DND-41 (cell line): ENCODE measurements at regions not wholly inside any gene's neighbourhood (a gene's known extent, or its start where the extent isn't known, plus 50 kb on each side); places are given as distances from the start of the nearest gene placed in this dataset.
A peak's percentile ranks its signal among the peaks of the same experiment; 100 is the strongest.

Experiments used
- ATAC-seq: fragments of 200-7000 bp; cut with Tn5 transposase; 3 replicates; pipeline ENCODE4 v1.9.1; 2021; ENCODE audit warnings: low read depth; ENCODE audit not compliant: insufficient read depth
- DNase-seq: peaks from one replicate; pipeline ENCODE4 v3.0.0-alpha.2; 2020
- H2AFZ ChIP-seq: 2 replicates; pipeline ENCODE4 v1.6.0; 2012; ENCODE audit warnings: low read depth, low read length
- H3K27ac ChIP-seq: 2 replicates; pipeline ENCODE4 v1.5.1; 2012; ENCODE audit warnings: low read length, inconsistent platforms
- H3K27me3 ChIP-seq: fragments of 200-600 bp; sonication (generic); 2 replicates; pipeline ENCODE4 v1.6.0; 2012; ENCODE audit warnings: low read length, mild to moderate bottlenecking, inconsistent platforms; ENCODE audit not compliant: insufficient read depth, poor library complexity
- H3K36me3 ChIP-seq: 2 replicates; pipeline ENCODE4 v1.5.1; 2012; ENCODE audit warnings: low read length, inconsistent platforms; ENCODE audit not compliant: insufficient read depth
- H3K4me1 ChIP-seq: 2 replicates; pipeline ENCODE4 v1.5.1; 2012; ENCODE audit warnings: mild to moderate bottlenecking, low read length; ENCODE audit not compliant: insufficient read depth
- H3K4me2 ChIP-seq: 2 replicates; pipeline ENCODE4 v1.6.0; 2012; ENCODE audit warnings: mild to moderate bottlenecking, moderate library complexity, low read length, inconsistent platforms; ENCODE audit not compliant: insufficient read depth
- H3K4me3 ChIP-seq, 2 experiments: fragments of 200-600 bp in 1 of 2; shearing (Covaris generic) in 1 of 2; 2 replicates each; pipeline ENCODE4 v1.5.1; 2012 to 2016; ENCODE audit warnings: inconsistent platforms in 2 of 2, low read length in 2 of 2, mild to moderate bottlenecking in 2 of 2, low read depth in 1 of 2, moderate library complexity in 1 of 2
- H3K79me2 ChIP-seq: 2 replicates; pipeline ENCODE4 v1.6.0; 2012; ENCODE audit warnings: low read length, inconsistent platforms; ENCODE audit not compliant: insufficient read depth
- H3K9ac ChIP-seq: 2 replicates; pipeline ENCODE4 v1.6.0; 2012; ENCODE audit warnings: low read depth, mild to moderate bottlenecking, inconsistent platforms, low read length, moderate library complexity
- H3K9me3 ChIP-seq: 2 replicates; pipeline ENCODE4 v1.5.1; 2012; ENCODE audit warnings: low read length, moderate library complexity, mild to moderate bottlenecking, inconsistent platforms; ENCODE audit not compliant: insufficient read depth, severe bottlenecking
- H4K20me1 ChIP-seq: 2 replicates; pipeline ENCODE4 v1.6.0; 2012; ENCODE audit warnings: low read length; ENCODE audit not compliant: insufficient read depth
- CTCF ChIP-seq: IDR thresholded peaks from 2 replicates; pipeline ENCODE4 v1.5.1; 2012; ENCODE audit warnings: borderline replicate concordance, low read length, moderate library complexity, mild to moderate bottlenecking; ENCODE audit not compliant: poor library complexity, severe bottlenecking; ENCODE audit errors: extremely low read depth
- EZH2 ChIP-seq: IDR thresholded peaks from 3 replicates; pipeline ENCODE4 v1.6.1; 2012; ENCODE audit warnings: borderline replicate concordance, low read depth, mild to moderate bottlenecking, moderate library complexity, low read length, inconsistent platforms; ENCODE audit not compliant: severe bottlenecking

- no peaks in the 10 kb centered on the region for H4K20me1 ChIP-seq
- H3K27ac ChIP-seq = no peak overlapping the region
- no peak overlapping the region for H3K4me2 ChIP-seq
- no peak overlapping the region for H3K4me3 ChIP-seq
- DNase-seq = no peak
- no peak for ATAC-seq
- H3K36me3 ChIP-seq = no peaks in the 10 kb centered on the region
- no peak overlapping the region for H3K9ac ChIP-seq
- TF ChIP-seq EZH2 (no peak), CTCF (no peak)
- no peak overlapping the region for H2AFZ ChIP-seq
- no peaks in the 10 kb centered on the region for H3K27me3 ChIP-seq
- no peaks in the 10 kb centered on the region for H3K4me1 ChIP-seq
- H3K79me2 ChIP-seq = no peaks in the 10 kb centered on the region
- no peaks in the 10 kb centered on the region for H3K9me3 ChIP-seq
These were observed 255.3 kb upstream of the GRIN3A start for GRCh38 chr9:101993771-101994170.

DNA sequence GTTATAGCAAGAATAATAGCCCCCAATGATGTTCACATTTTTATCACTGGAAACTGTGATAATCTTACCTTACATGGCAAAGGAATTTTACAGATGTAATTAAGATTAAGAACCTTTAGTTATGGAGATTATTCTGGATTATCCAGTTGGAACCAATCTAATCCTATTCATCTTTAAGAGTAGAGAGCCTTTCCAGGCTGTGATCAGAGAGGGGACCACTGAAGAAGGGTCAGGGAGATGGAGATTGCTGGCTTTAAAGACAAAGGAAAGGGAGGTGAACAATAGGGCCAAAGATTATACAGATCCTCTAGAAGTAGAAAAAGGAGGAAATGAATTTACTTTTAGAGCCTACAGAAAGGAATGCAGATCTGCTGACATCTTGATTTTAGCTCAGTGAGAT, 253.5 kb upstream of the GRIN3A start:
- no peaks in the 10 kb centered on the region for H3K9me3 ChIP-seq
- no peak for TF ChIP-seq EZH2
- H3K4me2 ChIP-seq = no peak overlapping the region
- no peaks in the 10 kb centered on the region for H3K4me1 ChIP-seq
- no peaks in the 10 kb centered on the region for H3K27me3 ChIP-seq
- no peak overlapping the region for H3K4me3 ChIP-seq
- ATAC-seq (no peak), DNase-seq (no peak)
- no peak overlapping the region for H3K27ac ChIP-seq
- H3K9ac ChIP-seq = no peak overlapping the region
- H3K36me3 ChIP-seq = no peaks in the 10 kb centered on the region
- no peak overlapping the region for H2AFZ ChIP-seq
- H3K79me2 ChIP-seq = no peaks in the 10 kb centered on the region
- H4K20me1 ChIP-seq = no peaks in the 10 kb centered on the region

- no peaks in the 10 kb centered on the region for H3K36me3 ChIP-seq
- H3K79me2 ChIP-seq = no peaks in the 10 kb centered on the region
- H3K4me3 ChIP-seq = no peak overlapping the region
- DNase-seq (no peak), ATAC-seq (no peak; the same call in 2 of the 3 replicates)
- no peaks in the 10 kb centered on the region for H3K27me3 ChIP-seq
- no peak overlapping the region for H3K9ac ChIP-seq
- no peak overlapping the region for H3K27ac ChIP-seq
- H3K9me3 ChIP-seq = no peaks in the 10 kb centered on the region
- no peak overlapping the region for H3K4me2 ChIP-seq
- TF ChIP-seq EZH2 (no peak), CTCF (peak; percentile 62)
- no peaks in the 10 kb centered on the region for H3K4me1 ChIP-seq
- no peak overlapping the region for H2AFZ ChIP-seq
- H4K20me1 ChIP-seq = no peaks in the 10 kb centered on the region
These were observed 239.3 kb upstream of the GRIN3A start for GRCh38 chr9:101977614-101978210.

- Histone ChIP-seq H3K9ac (no peak overlapping the region), H3K9me3 (no peaks in the 10 kb centered on the region), H3K27ac (no peak overlapping the region), H3K4me2 (no peak overlapping the region), H2AFZ (no peak overlapping the region), H3K4me3 (no peak overlapping the region), H3K36me3 (no peaks in the 10 kb centered on the region), H3K27me3 (no peaks in the 10 kb centered on the region), H3K79me2 (no peaks in the 10 kb centered on the region), H4K20me1 (no peaks in the 10 kb centered on the region), H3K4me1 (no peaks in the 10 kb centered on the region)
- no peak for ATAC-seq
- DNase-seq = no peak
- TF ChIP-seq EZH2 (no peak), CTCF (no peak)
These were observed 232.2 kb upstream of the GRIN3A start for GRCh38 chr9:101970609-101971008.
